H4 (cell line): ENCODE measurements at regions not wholly inside any gene's neighbourhood (a gene's known extent, or its start where the extent isn't known, plus 50 kb on each side); places are given as distances from the start of the nearest gene placed in this dataset.

Source experiments
- DNase-seq: peaks from one replicate; pipeline ENCODE4 v3.0.0-alpha.2; 2015; ENCODE audit warnings: low spot score

DNA sequence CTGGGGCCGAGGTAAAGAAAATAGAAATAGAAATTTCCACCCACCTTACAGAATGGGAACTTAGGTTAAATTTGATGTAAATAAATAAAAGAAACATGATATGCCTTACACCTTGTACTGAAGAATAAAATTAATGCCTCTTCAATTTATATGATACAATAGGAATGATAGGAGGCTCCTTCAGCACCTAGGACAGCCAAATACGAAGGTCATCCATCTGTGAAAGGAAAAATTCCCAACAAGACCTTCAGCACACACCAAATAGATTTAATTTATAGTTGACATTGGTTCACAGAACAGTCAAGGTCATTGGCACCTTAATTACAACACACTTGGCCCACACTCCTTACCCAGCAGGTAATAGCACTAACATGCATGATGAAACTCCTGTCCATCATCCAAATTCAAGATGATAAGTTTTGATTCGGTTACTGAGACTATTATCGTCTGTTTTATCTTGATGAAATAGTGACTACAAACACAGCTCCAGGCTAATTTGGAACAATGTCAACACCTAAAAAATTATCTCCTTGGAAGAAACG lies 250.9 kb downstream of the SNX13 start:
- no peak for DNase-seq

DNA sequence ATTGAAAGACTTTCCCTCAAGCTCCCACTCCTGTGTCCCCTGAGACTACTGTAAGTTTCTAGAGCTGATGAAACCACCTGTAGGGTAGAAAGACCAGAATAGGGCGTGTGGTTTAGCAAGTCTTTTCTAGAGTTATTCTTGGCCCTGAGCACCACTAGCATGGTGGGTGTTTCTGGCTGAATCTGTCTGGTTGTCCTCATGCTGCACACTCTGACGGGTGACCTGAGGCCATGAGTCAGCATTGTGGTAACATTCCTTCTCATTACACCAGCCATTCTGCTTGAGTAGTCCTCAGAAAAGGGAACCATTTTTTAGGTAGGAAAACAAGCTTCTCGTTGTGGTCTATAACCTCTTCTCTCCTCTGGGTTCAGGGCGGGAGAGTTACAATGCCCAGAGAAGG lies 250.3 kb downstream of the SNX13 start:
- peak; percentile 96 for DNase-seq

DNA sequence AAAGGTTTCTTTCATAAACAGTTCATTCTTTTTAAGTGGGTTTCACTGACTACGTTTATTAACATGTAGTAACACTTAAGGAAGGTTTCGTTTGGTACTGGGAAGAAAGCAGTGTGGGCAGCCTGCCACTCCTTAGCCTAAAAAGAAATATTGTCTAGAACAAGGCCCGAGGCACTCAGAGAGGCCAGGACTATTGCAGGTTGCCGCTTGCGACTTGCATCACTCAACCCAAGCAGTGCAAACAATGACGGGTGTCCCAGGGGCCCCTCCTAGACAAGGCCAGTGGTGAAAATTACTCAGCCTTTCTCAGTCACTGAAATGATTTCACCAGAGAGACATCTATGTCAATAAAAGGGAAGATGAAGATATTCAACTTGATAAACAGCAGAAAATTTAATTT lies 243.9 kb downstream of the SNX13 start:
- peak; percentile 100 for DNase-seq

DNA sequence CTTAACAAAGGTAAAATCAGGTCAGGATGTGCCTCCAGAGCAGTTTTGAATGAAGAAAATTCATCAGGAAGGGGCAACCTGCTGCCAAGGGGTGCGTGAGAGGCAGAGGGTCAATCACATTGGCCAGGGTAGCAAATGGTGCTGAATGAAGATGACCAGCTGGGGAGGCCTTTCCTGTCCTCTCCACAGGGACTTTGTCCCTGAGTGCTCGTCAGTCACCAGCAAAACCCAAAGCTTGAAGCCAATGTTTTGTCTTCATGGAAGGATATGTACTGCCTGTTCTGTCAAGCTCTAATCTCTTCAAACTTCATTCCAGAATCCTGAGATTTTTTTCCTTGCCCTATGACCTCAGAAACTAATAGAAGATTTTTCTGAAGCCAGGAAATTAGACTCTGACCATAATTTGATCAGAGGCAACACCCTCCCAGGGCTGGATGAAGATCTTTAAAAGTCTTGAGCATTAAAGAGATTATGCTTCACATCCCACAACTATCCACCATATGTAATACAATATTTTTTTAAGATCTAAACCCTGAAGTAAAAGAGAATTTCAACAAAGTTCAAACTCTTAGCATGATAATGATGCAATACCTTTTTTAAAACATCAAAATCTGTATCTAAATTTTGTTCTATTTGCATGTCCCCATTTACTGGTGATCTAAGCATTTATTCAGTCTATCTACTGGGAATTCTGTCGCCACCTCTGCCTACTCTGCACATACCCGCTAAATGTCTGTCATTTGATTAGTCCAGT lies 243.0 kb downstream of the SNX13 start:
- no peak for DNase-seq

DNA sequence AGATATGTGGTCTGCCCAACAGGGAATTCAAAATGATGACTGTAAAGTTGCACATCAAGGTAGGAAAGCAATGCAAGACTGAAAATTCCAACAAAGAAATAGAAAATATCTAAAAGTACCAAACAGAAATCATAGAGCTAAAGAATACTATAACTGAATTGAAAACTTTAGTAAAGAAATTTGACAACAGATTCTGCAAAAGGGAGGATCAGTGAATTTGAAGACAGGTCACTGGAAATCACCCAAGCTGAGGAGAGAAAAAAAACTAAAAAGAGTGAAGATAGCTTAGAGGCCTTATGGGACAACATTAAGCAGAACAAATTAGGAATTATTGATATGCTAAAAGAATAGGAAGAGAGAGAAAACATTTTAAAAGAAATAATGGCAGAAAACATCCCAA lies 240.6 kb downstream of the SNX13 start:
- DNase-seq, result no peak

DNA sequence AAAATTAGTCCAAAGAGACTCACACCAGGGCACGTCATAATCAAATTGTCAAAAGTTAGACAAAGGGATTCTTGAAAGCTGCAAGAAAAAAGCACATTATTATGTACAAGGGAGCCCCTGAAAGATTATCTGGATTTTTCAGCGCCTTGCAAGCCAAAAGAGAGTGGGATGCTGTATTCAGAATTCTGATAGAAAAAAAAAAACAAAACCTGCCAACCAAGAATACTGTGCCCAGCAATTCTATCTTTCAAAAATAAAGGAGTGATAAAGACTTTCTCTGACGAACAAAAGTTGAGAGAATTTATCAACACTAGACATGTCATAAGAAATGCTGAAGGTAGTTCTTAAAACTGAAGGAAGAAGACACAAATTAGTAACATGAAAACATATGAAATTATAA lies 240.2 kb downstream of the SNX13 start:
- no peak for DNase-seq

DNA sequence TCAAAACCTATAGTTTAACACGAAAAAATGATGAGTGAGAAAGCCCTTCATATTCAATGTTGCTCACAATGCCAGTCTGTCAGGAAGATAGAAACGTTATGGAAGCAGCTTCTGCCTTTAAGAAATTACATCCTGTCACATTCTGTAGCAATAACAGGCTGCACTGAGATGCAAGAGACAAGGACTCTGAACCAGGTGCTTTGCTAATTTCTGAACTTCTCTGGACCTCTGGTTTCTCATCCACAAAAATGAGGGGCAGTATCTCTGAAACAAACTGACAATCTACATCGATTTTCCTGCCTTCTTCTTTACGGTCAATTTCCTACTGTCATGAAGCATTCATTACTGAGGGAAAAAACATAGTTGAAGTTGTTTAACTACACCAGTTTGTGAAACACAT lies 234.0 kb downstream of the SNX13 start:
- no peak for DNase-seq

DNA sequence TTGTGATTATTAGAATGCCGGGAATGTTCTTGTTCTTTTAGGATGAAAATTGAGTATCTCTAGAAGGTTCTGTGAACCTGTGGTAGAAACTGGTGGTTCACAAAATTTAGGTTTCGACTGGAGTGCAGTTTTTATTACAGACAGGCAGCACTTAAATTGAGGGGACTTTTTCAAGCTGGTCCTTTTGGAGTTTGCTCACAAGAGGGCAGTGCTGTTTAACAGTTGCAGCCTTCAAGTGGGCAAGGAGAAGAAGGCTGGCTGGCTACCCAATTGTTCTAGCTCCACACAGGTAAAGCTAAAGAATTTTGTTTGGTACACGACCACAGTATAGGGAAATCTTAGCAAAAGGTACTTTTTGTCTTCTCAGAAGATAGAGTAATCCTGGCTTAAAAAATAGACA lies 233.6 kb downstream of the SNX13 start:
- DNase-seq, result peak; percentile 92

DNA sequence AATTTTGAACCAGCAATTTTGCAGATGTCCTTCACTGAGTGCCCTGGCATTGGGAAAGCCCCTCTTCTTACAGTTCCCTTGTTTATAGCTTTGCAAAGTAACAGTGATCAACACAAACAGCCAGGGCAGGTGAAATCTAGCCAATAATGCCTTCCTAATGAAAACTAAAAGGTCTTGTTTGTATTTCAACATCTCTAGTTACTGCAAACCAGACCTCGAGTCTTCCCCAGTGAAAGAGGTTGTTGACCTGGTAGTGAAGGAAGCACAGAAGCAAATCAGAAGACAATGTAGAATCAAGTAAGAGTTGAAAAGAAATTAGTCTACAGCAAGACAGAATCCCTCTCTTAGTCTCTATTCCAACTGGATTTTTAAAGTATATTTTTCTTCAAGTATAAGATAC lies 231.2 kb downstream of the SNX13 start:
- DNase-seq, result no peak

DNA sequence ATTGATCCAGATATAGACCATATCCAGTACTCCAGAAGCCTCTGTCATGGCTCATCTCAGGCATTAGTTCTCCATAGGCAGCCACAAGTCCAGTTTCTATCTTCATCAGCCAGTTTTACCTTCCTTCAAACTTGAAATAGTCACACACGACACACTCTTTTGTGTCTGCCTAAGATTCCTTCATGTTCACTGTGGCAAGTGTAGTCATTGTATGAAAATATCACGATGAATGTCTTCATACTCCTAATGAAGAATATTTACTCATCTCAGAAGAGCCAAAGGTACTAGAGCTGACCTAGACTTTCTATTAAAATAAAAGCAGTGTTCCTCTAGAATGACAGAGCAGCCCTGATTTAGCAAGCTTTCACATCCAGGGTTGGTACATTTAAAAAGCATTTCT lies 230.7 kb downstream of the SNX13 start:
- no peak for DNase-seq

DNA sequence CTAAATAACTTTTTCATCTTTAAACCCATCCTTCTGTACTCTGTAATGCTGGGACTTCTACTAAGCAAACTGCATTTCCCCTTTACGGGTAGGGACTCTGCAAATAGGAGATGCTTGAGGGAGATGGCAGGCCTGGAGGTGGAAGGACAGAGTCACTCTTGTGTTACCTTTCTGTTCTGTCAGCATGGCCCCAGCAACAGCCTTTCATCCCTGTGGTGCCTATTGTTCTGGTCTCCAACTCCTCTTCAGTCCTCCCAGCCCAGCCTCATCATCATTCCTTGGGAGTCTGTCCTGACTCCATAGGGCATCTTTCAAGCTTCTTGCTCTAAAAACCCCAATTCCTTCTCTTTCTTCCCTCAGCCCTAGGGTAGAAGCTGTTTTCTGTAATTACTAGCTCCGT lies 230.0 kb downstream of the SNX13 start:
- no peak for DNase-seq

DNA sequence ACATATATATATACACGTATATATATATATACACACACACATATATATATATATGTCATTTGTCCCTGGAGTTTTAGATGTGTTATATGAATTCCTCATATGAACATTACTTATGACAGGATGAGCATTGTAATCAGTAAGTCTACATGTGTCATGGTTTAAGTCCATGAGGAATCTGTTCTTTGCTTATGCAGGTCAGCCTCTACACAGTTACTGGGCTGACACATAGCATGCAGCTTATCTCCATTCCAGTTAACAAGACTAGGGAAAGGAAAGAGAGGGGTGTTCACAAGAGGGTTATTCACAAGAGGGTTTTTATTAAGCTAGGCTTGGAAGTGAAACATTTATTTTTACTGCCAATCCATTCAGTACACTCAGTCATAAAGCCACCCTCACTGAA lies 226.7 kb downstream of the SNX13 start:
- no peak for DNase-seq

DNA sequence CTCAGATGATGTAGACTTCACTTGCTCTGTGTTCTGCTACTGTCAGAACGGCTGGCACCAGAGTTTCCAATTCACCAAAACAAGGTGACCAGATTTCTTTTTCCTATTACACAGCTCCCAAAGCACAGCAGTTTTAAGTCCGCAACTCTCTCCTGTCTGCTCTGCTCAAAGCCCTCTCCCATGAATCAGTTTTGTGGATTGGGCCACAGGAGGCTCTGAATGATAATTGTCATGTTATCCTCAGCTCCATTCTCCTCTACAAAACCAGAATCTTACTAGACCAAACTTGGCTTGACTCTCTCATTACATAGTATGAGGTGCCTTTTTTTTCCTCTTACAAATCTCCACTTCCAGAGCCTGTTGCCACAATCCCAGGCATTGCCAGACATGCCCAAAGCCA lies 223.5 kb downstream of the SNX13 start:
- no peak for DNase-seq

DNA sequence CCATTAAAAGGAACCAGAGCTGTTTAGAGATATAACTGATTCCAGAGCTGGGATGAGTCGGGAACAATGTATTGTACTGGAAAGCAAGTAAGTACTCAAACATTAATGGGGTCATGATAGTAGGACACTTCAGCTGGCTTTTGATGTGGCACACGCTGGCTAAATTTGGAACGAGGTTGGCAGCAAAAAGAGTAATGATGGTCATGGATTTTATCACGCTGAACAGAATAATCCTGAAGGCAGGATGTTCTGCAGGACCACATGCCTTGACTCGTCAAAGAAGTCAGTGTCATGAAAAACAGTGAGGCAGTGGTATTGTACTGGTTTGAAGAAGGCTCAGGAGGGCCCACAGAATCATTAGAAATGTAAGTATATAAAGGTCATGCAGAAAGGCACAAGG lies 220.3 kb downstream of the SNX13 start:
- DNase-seq, result no peak

DNA sequence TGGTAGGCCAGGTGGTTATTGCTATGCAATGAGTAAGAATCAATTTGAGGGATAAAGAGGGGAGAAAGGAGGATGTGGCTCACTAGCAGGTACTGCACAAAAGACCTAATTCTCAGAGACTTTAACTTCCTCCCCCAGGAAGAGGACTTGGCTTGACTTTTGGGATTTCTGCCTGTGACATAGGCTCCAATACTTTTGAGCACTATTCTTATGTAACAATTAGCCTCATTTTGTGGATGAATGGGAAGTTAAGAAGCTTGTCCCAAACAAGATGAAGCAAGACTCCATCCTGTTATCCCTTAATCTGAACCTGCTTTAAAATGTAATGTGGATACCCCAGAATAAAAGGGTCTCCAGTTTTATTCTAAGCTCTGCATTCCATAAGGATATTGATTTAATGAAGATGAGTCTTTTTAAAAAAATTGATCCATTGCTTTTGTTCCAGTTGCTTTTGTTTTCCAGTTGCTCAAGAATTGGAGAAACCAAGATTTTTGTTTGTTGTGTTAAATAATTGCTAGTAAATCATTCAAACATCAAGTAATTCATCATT lies 218.5 kb downstream of the SNX13 start:
- DNase-seq, result no peak

DNA sequence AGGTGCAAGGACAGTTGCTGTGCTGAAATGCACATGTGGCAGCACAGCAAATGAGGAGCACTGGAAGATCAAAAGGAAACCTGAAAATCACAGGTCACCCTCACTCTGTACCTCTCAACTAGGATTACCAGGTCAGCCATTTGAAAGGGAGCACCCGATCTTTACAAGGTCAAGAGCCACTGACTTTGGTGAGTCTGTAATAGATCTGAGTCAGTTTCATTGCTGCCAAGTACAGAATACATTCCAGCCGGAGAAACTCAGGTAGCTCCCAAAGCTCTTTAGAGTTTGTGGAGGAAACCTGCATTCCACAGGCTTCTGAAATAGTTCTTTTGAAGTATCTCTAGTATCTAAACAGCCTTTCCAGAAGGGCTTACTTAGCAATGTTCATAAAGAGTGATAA lies 217.5 kb downstream of the SNX13 start:
- no peak for DNase-seq

DNA sequence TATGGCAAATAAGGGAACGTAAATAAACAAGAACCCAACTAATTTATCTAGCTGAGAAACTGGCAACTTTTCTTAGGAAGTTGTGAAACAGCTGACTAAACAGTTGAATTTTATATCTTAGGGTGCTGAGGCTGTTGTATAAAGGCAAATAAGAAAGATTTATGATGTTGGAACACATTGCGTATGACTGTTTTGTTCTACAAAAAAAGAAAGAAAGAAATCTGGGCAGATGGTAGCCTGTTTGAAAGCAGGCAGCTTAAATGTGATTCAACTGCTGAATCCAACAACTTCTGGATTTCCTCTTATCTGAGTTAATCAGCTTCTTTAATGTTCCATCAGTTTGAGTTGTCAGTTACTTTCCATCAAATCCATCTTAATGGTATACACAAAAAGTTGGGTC lies 214.5 kb downstream of the SNX13 start:
- no peak for DNase-seq

DNA sequence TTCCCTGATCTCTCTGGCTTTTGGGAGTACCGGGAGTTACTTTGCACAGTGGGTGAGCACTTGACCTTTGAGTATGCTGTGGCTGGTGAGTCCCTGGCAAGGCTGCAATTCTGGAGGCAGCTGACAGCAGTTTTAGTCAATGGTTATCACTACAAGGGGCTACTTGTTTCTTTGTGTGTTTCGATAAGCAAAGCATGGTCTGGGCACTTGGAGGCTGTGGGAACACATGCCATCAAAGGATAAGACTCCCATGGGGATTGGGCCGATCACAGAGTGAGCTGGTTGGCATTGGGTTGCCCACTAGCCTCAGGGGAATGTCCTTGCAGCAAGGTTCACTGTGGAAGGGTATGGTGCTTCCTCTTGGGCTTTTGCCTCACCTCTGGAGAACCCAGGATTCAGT lies 208.2 kb downstream of the SNX13 start:
- no peak for DNase-seq
